HG03139 (cell line): ENCODE measurements at regions not wholly inside any gene's neighbourhood (a gene's known extent, or its start where the extent isn't known, plus 50 kb on each side); places are given as distances from the start of the nearest gene placed in this dataset.

ENCODE experiments used
- ATAC-seq: cut with Tn5 transposase; IDR thresholded peaks from one replicate; pipeline ENCODE4 v1.9.1; 2021; ENCODE audit not compliant: unreplicated experiment

GRCh38 chr3:194832346-194833104, 146.8 kb downstream of the FAM43A start:
- ATAC-seq = no peak

DNA sequence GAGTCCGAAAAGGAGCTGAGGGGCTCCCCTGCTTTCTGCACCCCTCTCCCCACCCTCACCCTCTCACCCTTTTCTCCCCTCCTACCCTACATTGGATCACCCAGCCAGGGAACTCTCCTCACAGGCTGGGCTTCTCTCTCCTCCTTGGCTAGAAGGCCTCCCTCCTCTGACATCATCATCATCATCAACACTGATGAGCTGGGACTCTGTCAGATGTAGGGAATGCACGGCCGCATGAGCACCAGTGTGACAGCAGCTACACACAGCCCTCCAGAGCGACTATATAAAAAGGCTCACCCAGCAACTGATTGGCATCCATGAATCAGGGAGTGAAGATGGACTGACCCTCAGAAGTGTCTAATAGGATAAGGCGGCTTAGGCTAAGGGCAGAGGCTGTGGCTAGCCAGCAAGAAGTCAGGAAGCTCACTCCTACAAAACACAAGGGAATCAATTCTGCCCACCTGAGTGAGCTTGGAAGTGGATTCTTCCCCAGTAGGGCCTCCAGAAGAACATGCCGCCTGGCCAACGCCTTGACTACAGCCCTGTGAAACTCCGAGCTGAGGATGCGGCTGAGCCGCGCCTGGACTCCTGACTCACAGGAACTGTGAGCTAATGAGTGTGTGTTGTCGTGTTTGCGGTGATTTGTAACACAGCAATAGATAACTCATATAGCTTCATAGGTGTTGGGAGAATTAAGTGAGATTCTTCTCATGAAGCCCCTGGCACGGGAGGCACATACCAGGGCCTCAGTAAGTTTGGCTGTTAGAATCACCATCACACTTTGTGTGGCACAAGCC, 147.6 kb downstream of the FAM43A start:
- ATAC-seq = no peak

- no peak for ATAC-seq
Observed at GRCh38 chr3:194836661-194837060, 151.0 kb downstream of the FAM43A start.

DNA sequence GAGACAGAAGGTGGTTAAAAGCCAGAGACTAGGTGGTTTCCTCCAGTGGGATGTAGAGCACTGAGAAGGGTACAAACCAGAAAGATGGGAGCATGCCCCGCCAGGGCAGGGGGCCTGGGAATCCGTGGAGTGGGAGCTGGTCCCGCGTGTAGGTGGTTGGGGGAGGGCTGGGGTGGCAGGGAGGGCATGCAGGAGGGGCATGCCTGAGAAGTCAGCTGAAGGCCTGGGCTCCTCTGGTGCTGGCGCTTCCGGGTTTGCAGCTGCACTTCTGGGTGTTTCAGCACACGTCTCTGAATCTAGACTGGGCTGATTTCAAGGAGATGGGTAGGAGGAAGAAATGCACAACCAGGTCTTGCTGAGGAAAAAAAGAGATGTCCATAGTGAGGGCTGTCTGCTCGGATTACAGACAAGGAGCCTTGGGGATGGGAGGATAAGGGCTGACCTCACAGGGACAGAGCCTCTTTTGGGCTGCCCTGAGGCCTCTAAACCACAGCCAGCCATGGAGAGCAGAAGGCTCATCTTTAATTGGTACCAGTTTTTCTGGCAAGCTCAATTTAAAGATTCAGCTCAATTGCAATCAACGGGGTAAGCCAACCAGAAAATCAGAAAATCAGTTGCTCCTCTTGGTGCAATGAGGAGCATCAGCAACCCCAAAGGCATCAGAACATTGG, 151.9 kb downstream of the FAM43A start:
- ATAC-seq = no peak

DNA sequence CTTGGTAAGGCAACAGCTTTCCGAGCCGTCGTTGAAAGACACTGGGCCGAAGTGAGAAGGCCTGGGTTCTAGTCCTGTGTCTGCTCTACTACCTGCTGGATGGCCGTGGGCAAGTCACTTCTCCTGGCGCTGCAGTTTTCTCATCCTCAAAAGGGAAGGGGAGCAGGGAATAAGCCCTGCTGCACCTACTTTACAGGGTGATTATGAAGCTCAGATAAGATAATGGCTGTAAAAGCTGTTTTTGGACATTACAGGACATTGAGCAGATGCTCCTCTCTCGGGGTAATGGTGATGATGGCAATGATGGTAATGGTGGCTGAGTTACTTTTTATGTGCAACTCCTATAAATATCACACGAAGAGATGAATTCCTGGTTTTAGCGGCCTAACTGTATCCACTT, 152.6 kb downstream of the FAM43A start:
- no peak for ATAC-seq

- no peak for ATAC-seq
Observed at GRCh38 chr3:194840661-194841514, 155.2 kb downstream of the FAM43A start.

GRCh38 chr3:194841515-194841841, 155.8 kb downstream of the FAM43A start:
- no peak for ATAC-seq

GRCh38 chr3:194843556-194843955, 157.9 kb downstream of the FAM43A start:
- no peak for ATAC-seq

DNA sequence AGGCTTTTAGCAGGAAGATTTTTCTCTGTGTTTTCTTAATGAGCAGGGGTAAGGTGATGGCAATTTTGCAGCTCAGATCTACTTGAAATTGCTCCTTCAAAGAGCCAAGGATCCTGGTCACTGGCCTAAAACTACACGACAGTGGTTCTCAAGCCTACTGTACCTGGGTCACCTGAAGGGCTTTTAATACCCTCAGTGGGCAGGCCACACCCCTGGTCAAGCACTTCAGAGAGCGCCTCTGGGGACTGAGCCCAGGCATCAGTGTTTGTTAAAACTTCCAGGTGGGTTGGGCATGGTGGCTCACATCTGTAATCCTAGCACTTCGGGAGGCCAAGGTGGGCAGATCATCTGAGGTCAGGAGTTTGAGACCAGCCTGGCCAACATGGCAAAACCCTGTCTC, 158.4 kb downstream of the FAM43A start:
- no peak for ATAC-seq

- no peak for ATAC-seq
Observed at GRCh38 chr3:194849166-194849875, 163.6 kb downstream of the FAM43A start.

DNA sequence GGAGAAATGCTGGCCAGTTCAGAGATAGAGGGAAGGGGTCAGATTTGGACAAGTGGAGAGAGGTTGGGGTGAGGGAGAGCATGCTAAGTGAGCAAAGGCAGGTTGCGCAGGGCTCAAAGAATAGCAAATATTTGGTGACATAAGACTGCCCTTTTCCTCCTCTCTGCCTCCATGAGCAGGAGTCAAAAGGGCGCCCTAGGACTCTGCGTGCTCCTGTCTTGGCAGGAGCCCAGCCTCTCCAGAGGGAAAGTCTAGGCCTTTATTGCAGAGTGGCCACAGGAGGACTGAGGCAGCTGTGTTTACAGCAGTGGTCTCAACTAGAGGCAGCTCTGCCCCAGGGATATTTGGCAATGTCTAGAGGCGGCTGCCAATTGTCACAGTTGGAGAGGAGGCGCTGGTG, 165.6 kb downstream of the FAM43A start:
- ATAC-seq = no peak

GRCh38 chr3:194851941-194852340, 166.3 kb downstream of the FAM43A start:
- no peak for ATAC-seq

DNA sequence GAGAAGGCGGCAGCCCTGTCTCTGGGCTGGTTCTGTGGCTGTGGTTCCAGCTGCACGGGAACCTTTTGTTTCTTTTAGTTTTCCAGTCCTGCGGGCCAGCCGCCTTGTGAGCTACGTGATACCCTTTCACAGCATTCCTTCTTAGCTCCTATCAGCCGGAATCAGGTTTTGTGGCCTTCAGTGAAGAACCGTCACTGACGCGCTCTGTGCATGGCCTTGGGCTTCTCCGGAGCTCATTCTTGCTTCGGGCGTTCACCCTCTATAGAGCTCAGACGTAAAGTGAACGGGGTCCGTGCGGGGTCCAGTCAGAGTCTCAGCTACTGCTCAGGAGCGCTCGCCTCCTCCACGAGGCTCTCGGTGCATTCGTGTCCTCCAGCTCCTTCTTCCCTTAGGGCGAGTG, 166.7 kb downstream of the FAM43A start:
- no peak for ATAC-seq

DNA sequence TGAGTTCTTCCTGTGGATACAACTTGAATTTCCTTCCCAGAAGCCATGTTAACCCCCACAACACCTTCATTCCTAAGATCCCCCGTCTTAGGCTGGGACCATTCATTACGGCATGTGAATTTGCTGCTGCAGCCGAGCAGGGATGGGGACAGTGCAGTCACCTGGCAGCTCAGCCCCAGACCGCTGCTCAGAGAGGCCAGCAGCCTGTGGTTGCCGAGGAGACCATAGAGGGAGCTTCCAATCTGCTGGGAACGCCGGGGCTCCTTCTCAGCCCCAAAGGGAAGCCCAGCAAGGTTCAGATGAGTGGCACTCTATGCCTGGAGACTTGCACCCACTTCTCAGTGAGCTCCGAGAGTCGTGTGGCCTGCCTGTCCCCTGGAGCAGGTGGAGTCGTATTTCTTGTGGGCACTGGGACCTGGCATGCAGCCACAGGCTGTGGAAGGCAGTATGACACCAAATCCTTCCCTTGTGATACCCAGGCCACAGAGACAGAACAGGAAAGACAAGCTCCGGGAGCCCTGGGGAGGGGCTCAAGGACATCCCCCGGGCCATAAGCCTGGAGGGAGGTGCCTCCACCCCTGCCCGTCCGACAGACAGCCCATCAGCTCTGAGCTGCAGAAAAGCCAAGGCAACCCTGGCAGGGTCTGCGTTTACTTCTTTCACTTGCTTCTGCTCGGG, 167.3 kb downstream of the FAM43A start:
- no peak for ATAC-seq

- ATAC-seq = no peak
Observed at GRCh38 chr3:194854206-194854605, 168.5 kb downstream of the FAM43A start.

DNA sequence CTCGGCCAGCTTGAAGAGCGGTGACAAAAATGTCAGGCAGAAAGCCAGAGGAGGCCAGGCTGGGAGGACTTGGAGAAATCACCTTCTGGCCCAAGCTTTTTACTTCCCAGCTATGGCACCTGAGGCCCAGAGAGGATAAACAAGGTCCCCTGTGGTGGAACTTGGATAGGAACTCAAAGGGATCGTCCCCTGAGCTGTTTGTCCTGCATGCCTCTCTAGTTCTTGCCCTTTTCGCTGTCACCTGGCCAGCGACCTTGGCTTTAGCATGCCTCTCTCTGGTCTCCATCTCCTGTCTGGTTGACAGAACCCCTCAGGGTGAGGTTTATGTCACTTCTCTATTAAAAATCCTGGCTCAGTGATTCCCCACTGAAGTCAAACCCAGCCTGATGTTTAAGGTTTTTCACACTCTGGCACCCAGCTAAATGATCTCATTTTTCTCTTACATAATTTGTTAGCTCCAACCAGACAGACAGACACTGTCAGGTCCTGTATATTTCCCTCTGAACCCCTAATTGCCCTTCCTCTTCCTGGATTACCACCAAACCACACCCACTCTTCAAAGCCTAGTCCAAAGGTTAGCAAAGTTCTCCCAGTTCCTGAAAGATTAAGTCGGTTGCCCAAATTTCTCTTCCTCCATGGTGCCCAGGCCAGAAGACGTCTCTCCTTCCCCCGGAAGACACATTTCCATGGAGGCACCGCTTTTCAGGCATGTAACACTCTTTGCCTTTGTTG, 169.1 kb downstream of the FAM43A start:
- ATAC-seq = no peak

DNA sequence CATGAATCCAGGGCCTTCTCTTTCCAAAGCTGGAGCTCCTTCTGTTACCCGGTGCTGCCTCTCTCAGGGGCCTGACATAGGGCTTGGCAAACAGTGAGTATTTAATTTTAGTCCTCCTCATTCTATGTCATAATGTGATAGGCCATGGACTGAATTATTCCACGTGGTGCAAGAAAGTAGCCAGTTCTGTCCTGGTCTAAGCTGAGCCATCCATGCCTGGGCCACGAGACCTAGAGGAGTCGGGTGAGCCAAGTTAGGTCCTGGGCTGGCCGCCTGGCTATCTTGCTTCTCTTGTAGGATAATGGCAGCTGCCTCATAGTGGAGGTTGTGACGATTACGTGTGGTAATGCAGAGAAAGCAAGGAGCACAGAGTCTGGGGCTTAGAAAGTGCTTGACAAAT, 170.6 kb downstream of the FAM43A start:
- ATAC-seq = no peak

DNA sequence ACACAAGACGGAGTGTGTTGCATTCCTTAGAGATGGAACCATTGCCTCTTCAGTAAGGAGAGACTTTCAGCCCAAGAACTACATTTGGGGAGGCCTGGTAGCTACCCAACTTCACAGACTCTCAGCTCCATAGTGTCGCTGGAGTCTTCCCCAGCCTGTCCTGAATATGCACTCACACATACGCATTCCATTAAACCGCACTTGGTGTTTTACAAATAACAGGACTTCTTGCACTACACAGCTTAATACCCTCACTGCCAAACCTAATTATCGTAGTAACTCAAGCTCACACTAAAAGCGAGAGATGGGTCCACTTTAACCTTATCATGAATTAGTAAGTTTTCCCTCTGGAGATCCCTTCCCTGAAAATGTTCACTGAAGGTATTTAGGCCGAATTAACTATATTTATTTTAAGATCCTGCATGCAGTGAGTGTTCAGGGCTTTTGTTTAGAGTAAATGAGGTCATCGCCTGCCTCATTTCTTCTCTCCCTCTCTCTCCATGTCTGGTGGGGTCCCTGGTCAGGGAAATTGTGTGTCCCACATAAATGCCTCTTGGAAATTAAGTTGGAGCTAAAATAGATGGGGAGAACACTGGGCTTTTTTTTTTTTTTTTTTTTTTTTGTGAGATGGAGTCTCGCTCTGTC, 171.9 kb downstream of the FAM43A start:
- ATAC-seq = no peak

DNA sequence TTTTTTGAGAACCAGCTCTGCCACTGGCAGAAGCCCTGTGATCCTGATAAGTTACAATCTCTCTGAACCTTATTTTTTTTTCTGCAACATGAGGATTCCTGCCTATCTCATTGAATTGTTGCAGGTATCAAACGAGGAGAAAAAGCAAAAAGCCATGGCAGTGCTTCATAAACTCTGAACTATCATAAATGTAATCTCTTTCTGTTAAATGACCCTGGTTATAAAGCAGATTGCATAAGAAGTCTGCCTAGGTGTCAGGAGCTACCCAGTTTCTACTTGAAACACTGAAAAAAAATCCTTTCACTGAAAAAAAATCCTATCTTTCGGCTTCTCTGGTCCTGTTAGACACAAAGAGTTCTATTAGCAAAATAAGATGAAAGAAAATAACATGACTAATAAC, 172.7 kb downstream of the FAM43A start:
- ATAC-seq = no peak
